HUES64 (cell line): ENCODE measurements at regions not wholly inside any gene's neighbourhood (a gene's known extent, or its start where the extent isn't known, plus 50 kb on each side); places are given as distances from the start of the nearest gene placed in this dataset.

Experiments
- H3K27ac ChIP-seq: 2 replicates; pipeline ENCODE4 v1.7.0; 2013; ENCODE audit warnings: low read depth, low read length, inconsistent platforms
- H3K27me3 ChIP-seq: 2 replicates; pipeline ENCODE4 v1.6.1; 2013; ENCODE audit warnings: mild to moderate bottlenecking, low read length; ENCODE audit not compliant: insufficient read depth
- H3K36me3 ChIP-seq: 2 replicates; pipeline ENCODE4 v1.6.1; 2013; ENCODE audit warnings: mild to moderate bottlenecking, low read length; ENCODE audit not compliant: insufficient read depth
- H3K4me1 ChIP-seq: 2 replicates; pipeline ENCODE4 v1.6.1; 2013; ENCODE audit warnings: mild to moderate bottlenecking, low read length, moderate library complexity; ENCODE audit not compliant: insufficient read depth
- H3K4me3 ChIP-seq: 2 replicates; pipeline ENCODE4 v1.5.1; 2013; ENCODE audit warnings: mild to moderate bottlenecking, low read length, moderate library complexity
- H3K9ac ChIP-seq: 2 replicates; pipeline ENCODE4 v1.6.1; 2013; ENCODE audit warnings: mild to moderate bottlenecking, low read depth, low read length
- H3K9me3 ChIP-seq: 2 replicates; pipeline ENCODE4 v1.6.1; 2013; ENCODE audit warnings: low read depth, low read length; ENCODE audit not compliant: insufficient read depth
- WGBS: fragments of 150-250, 120-280 bp; methylation state at CpG from one replicate; pipeline ENCODE4 v1.1.7; 2013; ENCODE audit warnings: missing lambda C conversion rate; 5-methylcytosine and 5-hydroxymethylcytosine counted together

DNA sequence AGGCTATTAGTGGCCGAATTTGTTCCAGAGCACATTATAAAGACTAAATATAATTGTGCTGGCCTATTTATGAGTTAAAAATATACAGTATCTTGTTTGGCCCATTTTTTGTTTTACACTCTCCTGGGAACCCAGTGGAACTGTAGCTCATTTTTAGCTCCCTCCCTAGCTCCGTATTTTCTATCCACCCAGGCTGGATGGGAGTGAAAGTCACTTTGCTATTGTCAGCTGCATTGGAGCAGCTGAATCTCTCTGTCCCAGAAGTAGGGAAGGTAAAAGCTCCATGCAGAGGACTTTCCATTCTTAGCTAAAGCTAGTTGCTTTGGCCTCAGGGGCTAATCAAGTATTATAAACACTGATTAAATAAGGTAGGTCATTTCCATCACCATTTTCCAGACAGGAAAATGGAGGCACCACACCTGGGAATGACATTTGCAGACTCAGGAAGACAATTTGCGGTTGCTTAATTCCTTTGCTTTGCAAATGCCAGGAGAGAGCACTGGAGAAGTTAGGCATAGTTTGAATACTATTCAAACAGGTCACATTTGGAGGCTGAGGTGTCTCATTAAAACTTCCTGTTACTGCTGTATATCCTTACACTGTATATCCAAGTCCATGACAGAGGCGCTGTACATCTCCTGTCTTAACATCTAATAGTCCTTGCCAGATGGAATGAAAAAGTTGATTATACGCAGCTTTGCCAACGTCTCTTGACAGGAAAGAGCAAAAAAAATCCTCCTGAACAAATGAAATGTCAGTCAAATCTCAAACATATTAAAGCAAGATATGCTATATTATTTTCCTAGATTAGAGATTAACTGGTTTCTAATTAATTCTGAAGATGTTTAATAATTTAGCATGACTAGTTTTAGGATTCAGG lies 338.1 kb upstream of the KIRREL3 start:
- Histone ChIP-seq H3K4me3 (no peak overlapping the region), H3K9ac (no peak overlapping the region), H3K27ac (peak overlapping the region; percentile 54; the same call in 1 of the 2 replicates), H3K9me3 (peaks cover 4% of the 10 kb centered on the region; the same call in 1 of the 2 replicates), H3K4me1 (peaks cover 15% of the 10 kb centered on the region), H3K36me3 (no peaks in the 10 kb centered on the region), H3K27me3 (no peaks in the 10 kb centered on the region)
- 61% methylated on average over 5 of the region's 6 CpGs for WGBS

DNA sequence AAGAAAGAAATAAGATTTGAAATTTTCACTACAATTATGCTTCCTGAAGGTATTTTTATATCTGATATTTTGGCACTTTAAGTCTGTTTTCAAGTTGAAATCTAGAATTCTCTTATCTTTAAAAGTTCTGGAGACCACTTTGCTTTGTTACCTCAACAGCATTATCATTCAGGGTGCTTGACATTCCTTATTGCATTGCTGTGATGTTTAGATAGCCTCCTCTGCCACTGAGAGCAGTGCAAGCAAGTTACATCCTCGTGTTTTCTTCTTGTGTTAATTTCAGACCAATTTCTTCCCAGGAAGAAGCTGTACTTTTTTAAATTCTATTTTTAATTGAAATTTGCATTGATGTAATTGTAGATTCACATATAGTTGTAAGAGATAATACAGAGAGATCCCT lies 333.9 kb upstream of the KIRREL3 start:
- Histone ChIP-seq H3K9me3 (peaks cover 17% of the 10 kb centered on the region; the same call in 1 of the 2 replicates), H3K27me3 (no peaks in the 10 kb centered on the region), H3K4me3 (no peak overlapping the region), H3K36me3 (no peaks in the 10 kb centered on the region), H3K4me1 (peaks cover 15% of the 10 kb centered on the region), H3K27ac (no peak overlapping the region), H3K9ac (no peak overlapping the region)
- WGBS: no CpG with 5 or more reads among the region's 1 CpG

- Histone ChIP-seq H3K27ac (no peak overlapping the region), H3K4me3 (no peak overlapping the region), H3K27me3 (no peaks in the 10 kb centered on the region), H3K36me3 (no peaks in the 10 kb centered on the region), H3K4me1 (peaks cover under 1% of the 10 kb centered on the region; the same call in 1 of the 2 replicates), H3K9me3 (peaks cover 17% of the 10 kb centered on the region; the same call in 1 of the 2 replicates), H3K9ac (no peak overlapping the region)
- 100% methylated on average over 1 of the region's 2 CpGs for WGBS
Observed at GRCh38 chr11:127332896-127333295, 332.3 kb upstream of the KIRREL3 start.

- H3K4me3 ChIP-seq: no peak overlapping the region
- H3K4me1 ChIP-seq: no peaks in the 10 kb centered on the region
- no peak overlapping the region for H3K9ac ChIP-seq
- H3K27ac ChIP-seq: no peak overlapping the region
- no peaks in the 10 kb centered on the region for H3K36me3 ChIP-seq
- no peaks in the 10 kb centered on the region for H3K27me3 ChIP-seq
- 100% methylated on average over 1 of the region's 3 CpGs for WGBS
- H3K9me3 ChIP-seq: peaks cover 17% of the 10 kb centered on the region; the same call in 1 of the 2 replicates
Observed at GRCh38 chr11:127330044-127330443, 329.5 kb upstream of the KIRREL3 start.

GRCh38 chr11:127308291-127308690 lies 307.7 kb upstream of the KIRREL3 start:
- Histone ChIP-seq H3K4me1 (no peaks in the 10 kb centered on the region; the same call in 1 of the 2 replicates), H3K4me3 (no peak overlapping the region), H3K27ac (no peak overlapping the region), H3K9me3 (no peaks in the 10 kb centered on the region), H3K27me3 (no peaks in the 10 kb centered on the region), H3K36me3 (no peaks in the 10 kb centered on the region), H3K9ac (no peak overlapping the region)
- 95% methylated on average over 2 of the region's 2 CpGs for WGBS

GRCh38 chr11:127307700-127308099 lies 307.1 kb upstream of the KIRREL3 start:
- no peak overlapping the region for H3K9ac ChIP-seq
- no peaks in the 10 kb centered on the region for H3K27me3 ChIP-seq
- no peak overlapping the region for H3K27ac ChIP-seq
- H3K36me3 ChIP-seq: no peaks in the 10 kb centered on the region
- H3K4me3 ChIP-seq: no peak overlapping the region
- 93% methylated on average over 5 of the region's 5 CpGs for WGBS
- no peaks in the 10 kb centered on the region for H3K9me3 ChIP-seq
- no peaks in the 10 kb centered on the region; the same call in 1 of the 2 replicates for H3K4me1 ChIP-seq

DNA sequence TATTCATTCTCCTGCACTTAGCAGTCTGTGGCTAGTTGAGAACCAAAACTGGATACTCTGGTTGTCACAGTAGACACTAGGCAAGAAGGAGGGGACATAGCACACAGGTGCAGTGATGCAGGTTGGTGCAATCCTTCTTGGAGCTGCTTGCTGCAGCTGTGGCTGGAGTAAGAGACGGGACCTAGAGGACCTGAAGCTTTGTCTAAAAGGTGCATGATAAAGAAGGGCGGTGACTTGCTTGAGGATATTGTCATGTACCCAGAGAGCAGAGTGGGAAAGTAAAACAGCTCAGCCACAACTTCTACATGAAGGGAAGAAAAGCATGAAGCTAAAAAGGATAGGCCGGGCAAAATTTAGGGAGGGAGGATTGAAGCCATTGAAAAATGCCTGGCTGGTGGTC lies 304.1 kb upstream of the KIRREL3 start:
- WGBS: 73% methylated on average over 2 of the region's 3 CpGs
- Histone ChIP-seq H3K9me3 (no peaks in the 10 kb centered on the region), H3K27me3 (no peaks in the 10 kb centered on the region), H3K27ac (no peak overlapping the region), H3K9ac (no peak overlapping the region), H3K4me3 (no peak overlapping the region), H3K4me1 (no peaks in the 10 kb centered on the region; the same call in 1 of the 2 replicates), H3K36me3 (no peaks in the 10 kb centered on the region)

GRCh38 chr11:127288926-127289325 lies 288.4 kb upstream of the KIRREL3 start:
- H3K9ac ChIP-seq: no peak overlapping the region
- 97% methylated on average over 4 of the region's 5 CpGs for WGBS
- no peaks in the 10 kb centered on the region for H3K27me3 ChIP-seq
- 0 out of 2 replicates have a peak, but pooled peaks cover 4% of the 10 kb centered on the region for H3K9me3 ChIP-seq
- 0 out of 2 replicates have a peak, but pooled peaks cover 9% of the 10 kb centered on the region for H3K4me1 ChIP-seq
- no peak overlapping the region for H3K27ac ChIP-seq
- no peaks in the 10 kb centered on the region for H3K36me3 ChIP-seq
- H3K4me3 ChIP-seq: no peak overlapping the region

DNA sequence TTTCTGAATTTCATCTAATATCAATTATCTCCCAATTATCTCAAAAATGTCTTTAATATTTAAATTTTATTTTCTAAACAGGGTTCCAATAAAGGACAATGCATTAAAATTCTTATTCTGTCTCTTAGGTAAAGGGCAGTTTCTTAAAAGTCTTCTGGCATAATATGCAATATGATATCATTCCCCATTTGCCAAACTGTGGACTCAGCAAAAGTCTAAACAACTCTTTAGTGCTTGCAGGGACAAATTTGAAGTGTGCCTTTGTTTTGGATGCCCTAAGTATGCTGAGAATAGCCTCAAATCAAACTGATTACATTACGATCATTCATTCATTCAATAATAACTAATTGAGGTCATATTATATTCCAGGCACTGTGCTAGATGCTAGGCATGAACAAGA lies 281.0 kb upstream of the KIRREL3 start:
- H3K4me1 ChIP-seq: 0 out of 2 replicates have a peak, but pooled peaks cover 2% of the 10 kb centered on the region
- no peak overlapping the region for H3K27ac ChIP-seq
- H3K9ac ChIP-seq: no peak overlapping the region
- H3K36me3 ChIP-seq: no peaks in the 10 kb centered on the region
- H3K4me3 ChIP-seq: no peak overlapping the region
- H3K27me3 ChIP-seq: no peaks in the 10 kb centered on the region
- H3K9me3 ChIP-seq: no peaks in the 10 kb centered on the region
- WGBS: no CpG with 5 or more reads among the region's 1 CpG

GRCh38 chr11:127275774-127276173 lies 275.2 kb upstream of the KIRREL3 start:
- Histone ChIP-seq H3K9me3 (no peaks in the 10 kb centered on the region), H3K9ac (no peak overlapping the region), H3K36me3 (no peaks in the 10 kb centered on the region), H3K27ac (no peak overlapping the region), H3K4me1 (peaks cover 3% of the 10 kb centered on the region; the same call in 1 of the 2 replicates), H3K4me3 (no peak overlapping the region), H3K27me3 (no peaks in the 10 kb centered on the region)
- 92% methylated on average over 9 of the region's 9 CpGs for WGBS

GRCh38 chr11:127274328-127274676 lies 273.7 kb upstream of the KIRREL3 start:
- Histone ChIP-seq H3K9me3 (no peaks in the 10 kb centered on the region), H3K9ac (no peak overlapping the region), H3K4me1 (peaks cover 3% of the 10 kb centered on the region; the same call in 1 of the 2 replicates), H3K36me3 (no peaks in the 10 kb centered on the region), H3K27ac (no peak overlapping the region), H3K27me3 (no peaks in the 10 kb centered on the region), H3K4me3 (no peak overlapping the region)
- WGBS: 96% methylated on average over 1 of the region's 1 CpG
